ENCODE measurements at regions not wholly inside any gene's neighbourhood (a gene's known extent, or its start where the extent isn't known, plus 50 kb on each side); places are given as distances from the start of the nearest gene placed in this dataset.
"Not testable (repeated sequence)": the region's sequence is repeated elsewhere in the genome, so short reads cannot be mapped to it uniquely, and the experiment has no call there.

GRCh38 chr16:8099586-8099985, 490.7 kb downstream of the TMEM114 start:
- no peak for DNase-seq
- ATAC-seq: no peak
- intact Hi-C loops (cut with micrococcal nuclease): no loop called here

DNA sequence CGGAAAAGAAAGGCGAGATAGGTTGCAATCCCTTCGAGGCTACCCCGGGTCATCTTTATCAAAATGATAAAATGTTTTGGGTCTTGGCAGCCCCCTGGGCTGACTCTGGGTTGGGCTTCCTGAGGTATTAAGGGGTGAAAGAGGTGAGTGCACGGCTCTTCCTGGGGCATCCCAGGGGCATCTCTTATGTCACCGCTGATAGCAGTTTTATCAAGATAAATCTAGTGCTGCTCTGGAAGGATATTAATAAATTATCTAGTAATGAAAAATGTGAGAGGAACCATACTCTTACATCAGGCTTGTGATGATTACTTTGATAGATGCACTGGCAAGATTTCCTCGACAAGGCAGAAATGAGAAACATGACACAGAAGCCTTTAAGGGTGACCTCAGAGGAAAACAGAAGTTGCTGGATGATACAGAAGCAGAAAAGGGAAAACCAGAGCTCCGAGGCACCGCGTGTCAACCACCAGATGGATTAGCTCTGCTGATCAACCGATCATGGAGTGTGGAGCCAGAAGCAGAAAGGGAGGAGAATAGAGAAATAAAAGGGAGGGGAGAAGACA, 491.3 kb downstream of the TMEM114 start:
- DNase-seq (no peak), ATAC-seq (no peak)
- intact Hi-C loops (cut with micrococcal nuclease): no loop called here

GRCh38 chr16:8096211-8096610, 494.1 kb downstream of the TMEM114 start:
- intact Hi-C loops (cut with micrococcal nuclease): no loop called here
- ATAC-seq (no peak), DNase-seq (no peak)

- ATAC-seq: no peak
- intact Hi-C loops (cut with micrococcal nuclease): no loop called here
- no peak for DNase-seq
Observed at GRCh38 chr16:8094696-8095095, 495.6 kb downstream of the TMEM114 start.

- DNase-seq (no peak), ATAC-seq (no peak)
- intact Hi-C loops (cut with micrococcal nuclease): no loop called here
Observed at GRCh38 chr16:8088820-8089338, 501.4 kb downstream of the TMEM114 start.

GRCh38 chr16:8087597-8088289, 502.6 kb downstream of the TMEM114 start:
- intact Hi-C loops (cut with micrococcal nuclease): no loop called here
- DNase-seq (no peak), ATAC-seq (no peak)

GRCh38 chr16:8087146-8087545, 503.2 kb downstream of the TMEM114 start:
- intact Hi-C loops (cut with micrococcal nuclease): no loop called here
- DNase-seq (no peak), ATAC-seq (no peak)

GRCh38 chr16:8084882-8085281, 505.4 kb downstream of the TMEM114 start:
- ATAC-seq (no peak), DNase-seq (no peak)
- intact Hi-C loops (cut with micrococcal nuclease): no loop called here

- intact Hi-C loops (cut with micrococcal nuclease): no loop called here
- DNase-seq (no peak), ATAC-seq (no peak)
Observed at GRCh38 chr16:8084302-8084701, 506.0 kb downstream of the TMEM114 start.

DNA sequence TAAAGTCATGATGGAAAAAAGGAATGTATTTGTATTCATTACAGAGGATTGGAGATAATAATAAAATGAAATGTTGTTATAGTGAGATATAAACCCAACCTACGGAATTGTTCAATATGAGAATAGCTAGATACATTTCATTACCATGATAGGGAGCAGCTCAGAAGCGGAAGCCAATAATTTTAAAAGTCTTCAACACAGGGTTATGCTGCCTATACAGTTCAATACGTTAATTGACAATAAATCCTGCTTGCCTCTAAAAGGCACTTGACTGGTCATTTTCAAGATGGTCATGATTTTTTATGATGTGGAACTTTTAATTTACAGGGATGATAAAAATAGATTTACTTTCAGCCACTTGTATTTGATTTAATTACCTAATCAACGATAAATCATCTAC, 506.8 kb downstream of the TMEM114 start:
- DNase-seq: no peak
- no peak for ATAC-seq
- intact Hi-C loops (cut with micrococcal nuclease): no loop called here

DNA sequence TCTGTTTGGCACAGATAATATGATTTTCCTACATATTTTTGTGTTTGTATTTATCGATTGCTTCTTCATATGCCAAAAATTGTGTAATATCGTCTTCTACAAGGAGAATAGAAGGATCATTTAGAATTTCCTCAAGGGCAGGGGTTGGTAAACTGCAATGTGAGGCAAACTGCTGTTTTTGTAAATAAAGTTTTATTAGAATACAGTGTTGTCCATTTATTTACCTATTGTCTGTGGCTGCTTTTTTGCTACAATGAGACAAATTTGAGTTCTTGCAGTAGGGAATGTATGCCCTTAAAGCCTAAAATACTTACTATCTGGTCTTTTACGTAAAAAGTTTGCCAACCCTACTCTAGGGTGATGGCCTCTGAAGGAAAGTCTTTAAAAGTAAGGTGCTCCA, 509.5 kb downstream of the TMEM114 start:
- DNase-seq: no peak
- intact Hi-C loops (cut with micrococcal nuclease): no loop called here
- no peak for ATAC-seq

DNA sequence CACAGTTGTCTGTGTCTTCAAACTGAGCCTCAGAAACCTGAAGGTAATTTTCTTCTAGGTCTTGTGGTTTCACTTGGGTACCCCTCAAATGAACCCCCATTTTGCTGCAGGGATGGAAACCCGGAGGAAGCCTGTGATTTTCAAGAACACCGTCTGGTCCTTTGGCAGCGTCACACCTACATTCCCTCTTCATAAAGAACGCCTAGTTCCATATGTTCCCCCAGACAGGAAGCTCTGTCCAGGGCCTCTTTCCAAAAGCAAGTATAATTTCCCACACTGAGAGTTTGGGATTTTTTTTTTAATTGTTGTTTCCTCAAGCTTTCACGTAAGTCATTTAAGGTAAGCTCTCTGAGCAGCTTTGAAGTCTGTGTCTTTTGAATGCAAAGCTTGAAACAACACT, 515.0 kb downstream of the TMEM114 start:
- ATAC-seq (no peak), DNase-seq (no peak)
- intact Hi-C loops (cut with micrococcal nuclease): no loop called here

DNA sequence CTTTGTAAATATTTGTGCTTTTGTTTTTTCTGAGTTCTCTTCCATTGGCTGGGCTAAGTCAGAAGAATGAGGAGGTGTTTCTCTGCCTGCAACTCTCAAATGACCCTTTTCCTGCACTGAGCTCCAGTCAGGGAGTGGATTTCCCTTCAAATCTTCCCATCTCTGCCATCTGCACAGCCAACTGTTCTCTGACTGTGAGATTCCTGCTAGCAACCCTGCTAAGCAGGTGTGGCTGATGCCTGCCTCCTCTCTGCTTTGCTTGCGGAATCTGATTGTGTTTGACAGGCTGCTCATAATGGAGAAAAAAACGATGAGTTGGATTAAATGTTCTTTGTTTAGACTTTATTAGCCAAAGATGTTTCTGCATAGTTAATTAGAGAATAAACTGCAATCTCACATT, 519.8 kb downstream of the TMEM114 start:
- intact Hi-C loops (cut with micrococcal nuclease): no loop called here
- no peak for ATAC-seq
- no peak for DNase-seq

GRCh38 chr16:8068225-8068624, 522.1 kb downstream of the TMEM114 start:
- DNase-seq; ATAC-seq; intact Hi-C loops (cut with micrococcal nuclease): not testable (repeated sequence)

DNA sequence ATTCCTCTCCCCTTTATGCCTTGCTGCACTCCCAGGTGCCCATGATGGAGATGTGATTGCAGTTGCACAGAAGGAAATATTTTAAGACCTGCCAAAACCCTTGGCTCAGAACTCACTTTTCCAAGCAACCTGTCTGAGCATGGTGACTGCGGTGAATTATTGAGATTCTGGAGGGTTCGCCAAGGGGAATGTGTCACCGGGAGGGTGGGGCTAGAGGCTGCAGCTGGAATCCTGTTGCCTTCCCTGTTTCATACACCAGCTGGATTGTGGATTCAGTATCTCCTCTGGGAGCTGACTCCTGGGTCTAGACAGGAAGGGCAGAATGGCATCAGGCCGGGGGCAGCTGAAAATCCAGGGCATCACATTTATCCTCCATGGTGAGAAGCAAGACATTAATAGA, 527.2 kb downstream of the TMEM114 start:
- DNase-seq (no peak), ATAC-seq (no peak)
- intact Hi-C loops (cut with micrococcal nuclease): no loop called here

- DNase-seq (no peak), ATAC-seq (no peak)
- intact Hi-C loops (cut with micrococcal nuclease): no loop called here
Observed at GRCh38 chr16:8062677-8063076, 527.6 kb downstream of the TMEM114 start.

GRCh38 chr16:8055761-8056160, 534.5 kb downstream of the TMEM114 start:
- no peak for DNase-seq
- intact Hi-C loops (cut with micrococcal nuclease): no loop called here
- ATAC-seq: no peak

DNA sequence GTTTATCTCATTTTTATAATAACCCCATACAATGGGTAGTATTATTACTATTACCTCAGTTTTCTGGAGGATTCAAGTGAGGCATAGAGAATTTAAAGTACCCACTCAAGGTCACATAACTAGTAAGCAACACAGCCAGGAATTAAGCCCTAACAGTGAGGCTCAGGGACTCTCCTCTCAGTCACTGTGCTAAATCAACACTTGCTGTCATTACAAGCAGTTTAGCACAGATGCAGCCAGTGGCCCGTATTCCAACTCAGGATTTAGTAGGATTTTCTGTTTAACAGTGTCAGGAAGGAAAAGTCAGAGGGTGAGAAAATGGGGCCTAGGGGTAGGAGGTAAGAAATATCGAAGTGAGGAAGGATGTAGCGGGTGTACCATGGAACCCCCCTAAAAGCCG, 536.9 kb downstream of the TMEM114 start:
- intact Hi-C loops (cut with micrococcal nuclease): no loop called here
- DNase-seq (no peak), ATAC-seq (no peak)

DNA sequence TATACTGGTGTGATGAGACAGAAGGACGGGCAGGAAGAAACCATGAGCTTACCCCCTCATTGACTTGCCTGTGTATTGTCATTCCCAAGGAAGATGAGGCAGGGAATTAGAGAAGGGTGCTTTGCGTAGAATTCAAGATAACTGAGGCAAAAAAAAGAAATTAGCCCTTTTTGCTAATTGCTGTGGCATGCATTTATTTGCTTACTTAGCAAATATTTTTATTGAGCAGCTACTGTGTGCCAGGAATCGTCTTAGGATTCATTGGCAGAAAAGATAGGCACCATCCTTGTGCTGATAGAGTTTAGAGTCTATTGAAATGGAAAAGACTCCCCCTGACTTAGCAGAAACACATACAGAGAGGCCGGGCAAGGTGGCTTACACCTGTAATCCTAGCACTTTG, 541.9 kb downstream of the TMEM114 start:
- ATAC-seq: no peak
- intact Hi-C loops (cut with micrococcal nuclease): no loop called here
- no peak for DNase-seq

- no peak for ATAC-seq
- DNase-seq: no peak
- intact Hi-C loops (cut with micrococcal nuclease): no loop called here
Observed at GRCh38 chr16:8047736-8048135, 542.6 kb downstream of the TMEM114 start.

DNA sequence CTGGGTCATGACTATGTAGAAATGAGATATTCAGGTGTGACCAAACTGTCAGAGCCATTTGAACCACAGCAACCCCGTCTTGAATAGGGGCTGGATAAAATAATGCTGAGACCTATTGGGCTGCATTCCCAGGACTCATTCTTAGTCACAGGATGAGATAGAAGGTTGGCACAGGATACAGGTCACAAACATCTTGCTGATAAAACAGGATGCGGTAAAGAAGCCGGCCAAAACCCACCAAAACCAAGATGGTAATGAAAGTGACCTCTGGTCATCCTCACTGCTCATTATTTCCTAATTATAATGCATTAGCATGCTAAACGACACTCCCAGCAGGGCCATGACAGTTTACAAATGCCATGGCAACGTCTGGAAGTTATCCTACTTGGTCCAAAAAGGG, 545.5 kb downstream of the TMEM114 start:
- intact Hi-C loops (cut with micrococcal nuclease): no loop called here
- no peak for ATAC-seq
- no peak for DNase-seq

Data from left ventricle myocardium superior (tissue), 1 donor.